T-cell (primary cell): ENCODE measurements at regions not wholly inside any gene's neighbourhood (a gene's known extent, or its start where the extent isn't known, plus 50 kb on each side); places are given as distances from the start of the nearest gene placed in this dataset.

Experiments used
- ATAC-seq, 4 experiments: fragments of 200-7000 bp in 3 of 4; fragments of 150-1000 bp in 1 of 4; cut with Tn5 transposase; replicated peaks in 1 of 4; 1 replicate in 3 of 4; 2 replicates in 1 of 4; pipeline ENCODE4 v1.10.0; 2021; ENCODE audit warnings: moderate library complexity in 3 of 4, mild to moderate bottlenecking in 2 of 4, moderate number of reproducible peaks in 1 of 4
- CTCF ChIA-PET, 2 donors: fragments of 300-600 bp; sonication (Branson Sonifier 250); formaldehyde crosslinking; loops; one replicate each; lab custom pipeline; 2022; ENCODE audit warnings: antibody characterized with exemption in 2 of 2; lab: Charles Lee
- POLR2A ChIA-PET, 2 donors: fragments of 300-600 bp; sonication (Branson Sonifier 250); formaldehyde crosslinking; loops; one replicate each; lab custom pipeline; 2022; ENCODE audit warnings: antibody characterized with exemption in 2 of 2; lab: Charles Lee
- DNase-seq, 35 experiments: peaks; one replicate each; pipeline versions ENCODE4 v3.0.0 to v3.0.0-alpha.2; 2013 to 2023
- H3K27ac ChIP-seq: one replicate; pipeline ENCODE4 v1.5.1; 2013; ENCODE audit warnings: low read length
- H3K27me3 ChIP-seq, 2 experiments: replicated peaks in 1 of 2; 1 replicate in 1 of 2; 2 replicates in 1 of 2; pipeline versions ENCODE4 v1.6.1 to v1.7.0; 2013; ENCODE audit warnings: low read length in 1 of 2, mixed read lengths in 1 of 2; ENCODE audit not compliant: control insufficient read depth in 2 of 2, insufficient read depth in 2 of 2; ENCODE audit errors: extremely low read depth in 1 of 2
- H3K36me3 ChIP-seq, 2 donors: 1 replicate in 1 of 2; 2 replicates in 1 of 2; pipeline versions ENCODE4 v1.6.1 to v1.7.0; 2013; ENCODE audit warnings: low read length in 1 of 2; ENCODE audit not compliant: control insufficient read depth in 2 of 2, insufficient read depth in 1 of 2; ENCODE audit errors: extremely low read depth in 1 of 2
- H3K4me1 ChIP-seq, 2 experiments: 1 replicate in 1 of 2; 2 replicates in 1 of 2; pipeline versions ENCODE4 v1.6.1 to v1.7.0; 2013; ENCODE audit warnings: low read length in 2 of 2, mixed read lengths in 1 of 2; ENCODE audit not compliant: insufficient read depth in 2 of 2, control insufficient read depth in 1 of 2; ENCODE audit errors: extremely low read depth in 1 of 2
- H3K4me3 ChIP-seq, 2 donors: 1 replicate in 1 of 2; 2 replicates in 1 of 2; pipeline versions ENCODE4 v1.5.1 to v1.7.0; 2013; ENCODE audit warnings: mild to moderate bottlenecking in 2 of 2, low read length in 1 of 2, moderate library complexity in 1 of 2; ENCODE audit not compliant: control insufficient read depth in 1 of 2; ENCODE audit errors: extremely low read depth in 1 of 2
- H3K9me3 ChIP-seq: 2 replicates; pipeline ENCODE4 v1.7.0; 2013
- H3K27ac Mint-ChIP-seq, 2 donors: one replicate each; pipeline ENCODE4 v1.8.0; 2020 to 2021; ENCODE audit warnings: mild to moderate bottlenecking in 2 of 2, mixed read lengths in 2 of 2
- H3K27me3 Mint-ChIP-seq, 2 donors: one replicate each; pipeline ENCODE4 v1.8.0; 2021 to 2022; ENCODE audit warnings: mixed read lengths in 2 of 2
- H3K36me3 Mint-ChIP-seq: one replicate; pipeline ENCODE4 v1.8.0; 2021; ENCODE audit warnings: mixed read lengths
- H3K4me1 Mint-ChIP-seq, 3 donors: one replicate each; pipeline ENCODE4 v1.8.0; 2020 to 2022; ENCODE audit warnings: mixed read lengths in 3 of 3, mild to moderate bottlenecking in 1 of 3
- H3K4me3 Mint-ChIP-seq, 3 donors: one replicate each; pipeline ENCODE4 v1.8.0; 2020 to 2022; ENCODE audit warnings: mild to moderate bottlenecking in 3 of 3, mixed read lengths in 3 of 3, moderate library complexity in 3 of 3
- H3K9me3 Mint-ChIP-seq, 3 donors: one replicate each; pipeline ENCODE4 v1.8.0; 2020 to 2022; ENCODE audit warnings: mixed read lengths in 3 of 3
- WGBS: methylation state at CpG from one replicate; pipeline ENCODE4 v1.1.5; 2013; ENCODE audit warnings: missing lambda C conversion rate; ENCODE audit not compliant: insufficient coverage; 5-methylcytosine and 5-hydroxymethylcytosine counted together

DNA sequence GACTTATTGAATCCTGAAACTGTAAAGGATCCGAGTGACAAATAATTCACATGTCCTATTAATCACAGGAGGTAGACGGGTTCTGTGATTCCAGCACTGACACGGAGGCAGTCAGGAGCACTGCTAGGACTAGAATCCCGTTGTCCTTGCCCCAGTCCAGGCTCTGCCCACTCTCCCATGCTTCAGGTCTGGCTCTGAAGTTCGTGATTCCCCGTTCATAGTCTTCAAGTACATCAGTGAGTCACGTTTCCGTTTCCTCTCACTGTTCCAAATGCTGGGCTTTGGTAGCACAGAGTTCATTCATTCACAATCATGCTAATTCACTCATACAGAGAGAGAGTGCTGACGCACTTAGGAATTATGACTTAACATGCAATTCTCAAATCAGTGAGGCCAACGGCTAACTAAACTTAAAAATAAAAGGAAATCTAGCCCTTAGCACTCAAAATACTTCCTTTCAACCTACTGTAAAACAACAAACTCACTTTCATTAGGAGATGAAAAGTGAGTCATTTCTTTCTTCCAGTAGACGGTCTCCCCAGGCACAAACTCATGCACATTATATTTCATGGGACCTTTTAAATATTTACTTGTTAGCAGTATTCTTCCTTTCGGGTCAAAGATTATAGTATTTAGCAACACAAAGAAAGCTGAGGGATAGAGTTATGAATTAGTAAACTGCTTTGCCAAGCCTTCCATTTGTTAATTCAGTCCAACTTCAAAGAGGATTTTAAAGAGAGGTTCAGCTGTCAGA is 94.0 kb upstream of the NHSL1 start:
- peak overlapping the region in 1 of 2 donors; percentile 23 for H3K27ac Mint-ChIP-seq
- Histone ChIP-seq H3K36me3 (no peaks in the 10 kb centered on the region), H3K4me3 (no peak overlapping the region), H3K27me3 (no peaks in the 10 kb centered on the region), H3K27ac (no peak overlapping the region), H3K9me3 (no peaks in the 10 kb centered on the region), H3K4me1 (peaks cover 0 to 7% of the 10 kb centered on the region in 2 experiments)
- H3K9me3 Mint-ChIP-seq, result no peaks in the 10 kb centered on the region
- ATAC-seq (peak; percentile 73 to 90 (median 86)), DNase-seq (peak in 5 of 35 experiments; percentile 3 to 44 (median 24))
- 3% methylated on average over 9 of the region's 12 CpGs for WGBS
- no peaks in the 10 kb centered on the region for H3K36me3 Mint-ChIP-seq
- ChIA-PET CTCF (interaction anchor here (0.5 to 1.5 kb wide), 4 partner anchors 173 to 776 kb away, joined by 3 to 6 read pairs (median 3); no protein-coding TSS in a partner anchor), POLR2A (interaction anchor here (0.5 to 1.1 kb wide), 2 partner anchors 54 to 63 kb away, joined by 3 to 9 read pairs; no protein-coding TSS in a partner anchor)
- peaks cover 14 to 21% (median 16%) of the 10 kb centered on the region in 3 donors for H3K4me1 Mint-ChIP-seq
- H3K27me3 Mint-ChIP-seq, result peaks cover 3 to 5% of the 10 kb centered on the region in 2 donors
- peak overlapping the region in 2 of 3 donors; percentile 7 to 46 for H3K4me3 Mint-ChIP-seq

DNA sequence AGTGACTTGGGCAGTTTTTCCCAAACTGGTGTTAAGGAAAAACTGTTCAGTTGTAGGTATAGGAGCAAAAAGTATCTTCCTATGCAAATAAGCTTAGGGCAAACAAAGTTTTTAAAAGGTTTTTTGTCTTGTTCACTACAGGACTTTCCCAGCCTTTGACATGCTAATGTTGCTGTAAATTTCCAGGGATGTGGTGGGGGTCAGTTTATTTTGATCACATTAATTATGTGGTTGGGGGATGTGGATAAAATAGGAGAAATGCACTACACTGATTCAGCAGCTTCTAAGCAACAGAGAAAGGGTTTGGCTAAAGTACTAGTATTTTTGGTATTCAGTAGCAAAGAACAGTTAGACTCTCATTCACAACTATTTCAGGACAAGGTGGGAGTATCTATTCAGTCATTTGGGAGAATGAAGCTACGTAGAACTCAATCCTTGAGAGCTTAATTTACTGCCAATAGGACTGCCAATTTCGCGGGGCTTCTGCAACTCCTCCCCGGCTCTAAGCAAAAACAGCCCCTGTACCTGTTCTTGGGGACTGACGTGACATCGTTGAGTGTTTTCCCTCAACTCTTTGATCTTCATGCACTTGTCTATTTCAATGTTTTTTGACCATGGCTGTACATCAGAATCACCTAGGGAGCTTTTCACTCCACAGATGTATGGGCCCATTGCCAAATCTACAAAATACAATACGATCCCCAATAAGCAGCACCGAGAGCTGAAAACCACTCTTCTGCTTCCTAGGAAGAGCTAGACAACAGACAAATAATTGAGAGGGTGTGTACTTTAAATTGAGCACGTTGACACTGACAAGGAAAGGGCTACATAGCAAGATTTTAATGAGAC is 94.8 kb upstream of the NHSL1 start:
- peaks cover 12 to 18% (median 14%) of the 10 kb centered on the region in 3 donors for H3K4me1 Mint-ChIP-seq
- Histone ChIP-seq H3K27me3 (no peaks in the 10 kb centered on the region), H3K4me1 (peaks cover 0 to 3% of the 10 kb centered on the region in 2 experiments), H3K9me3 (no peaks in the 10 kb centered on the region), H3K4me3 (no peak overlapping the region), H3K27ac (no peak overlapping the region), H3K36me3 (no peaks in the 10 kb centered on the region)
- H3K9me3 Mint-ChIP-seq, result no peaks in the 10 kb centered on the region
- ATAC-seq (no peak), DNase-seq (no peak)
- ChIA-PET CTCF (interaction anchor here (0.5 to 1.5 kb wide), 4 partner anchors 10 to 225 kb away, joined by 3 to 6 read pairs (median 3); no protein-coding TSS in a partner anchor), POLR2A (interaction anchor here in 1 of 2 donors (1.1 kb wide), 1 partner anchor 62 kb away, joined by 3 read pairs; no protein-coding TSS in a partner anchor)
- H3K4me3 Mint-ChIP-seq, result no peak overlapping the region
- H3K27ac Mint-ChIP-seq, result no peak overlapping the region
- H3K27me3 Mint-ChIP-seq, result peaks cover 3 to 5% of the 10 kb centered on the region in 2 donors
- H3K36me3 Mint-ChIP-seq, result no peaks in the 10 kb centered on the region
- 96% methylated on average over 6 of the region's 9 CpGs for WGBS

DNA sequence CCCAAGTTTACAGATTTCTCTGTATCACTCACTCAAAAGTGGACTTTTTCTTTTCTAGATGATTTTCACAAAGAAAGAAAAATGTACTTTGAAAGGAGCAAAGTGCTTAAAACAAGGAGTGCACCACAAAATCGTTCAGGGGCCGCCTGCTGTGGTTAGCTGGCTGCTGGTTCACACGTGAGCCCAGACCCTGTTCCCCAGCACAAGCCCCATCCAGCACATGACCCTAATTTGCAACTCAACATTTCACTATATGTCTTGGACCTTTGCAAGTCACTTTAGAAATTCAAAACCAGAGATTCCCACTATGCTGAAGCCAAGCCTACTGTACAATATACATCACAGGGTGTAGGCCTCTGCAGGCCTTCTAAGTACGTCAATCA is 95.5 kb upstream of the NHSL1 start:
- H3K36me3 Mint-ChIP-seq, result no peaks in the 10 kb centered on the region
- POLR2A ChIA-PET, result interaction anchor here in 1 of 2 donors (1.1 kb wide), 1 partner anchor 61 kb away, joined by 3 read pairs; no protein-coding TSS in a partner anchor
- H3K27me3 Mint-ChIP-seq, result peaks cover 3 to 5% of the 10 kb centered on the region in 2 donors
- 74% methylated on average over 3 of the region's 4 CpGs for WGBS
- H3K4me3 Mint-ChIP-seq, result no peak overlapping the region
- Histone ChIP-seq H3K9me3 (no peaks in the 10 kb centered on the region), H3K36me3 (no peaks in the 10 kb centered on the region), H3K27ac (no peak overlapping the region), H3K4me3 (no peak overlapping the region), H3K27me3 (no peaks in the 10 kb centered on the region), H3K4me1 (peaks cover 0 to 3% of the 10 kb centered on the region in 2 experiments)
- H3K27ac Mint-ChIP-seq, result no peak overlapping the region
- DNase-seq, result no peak
- H3K9me3 Mint-ChIP-seq, result no peaks in the 10 kb centered on the region
- ATAC-seq, result no peak
- CTCF ChIA-PET, result interaction anchor here (0.8 to 1.5 kb wide), 2 partner anchors 9 to 171 kb away, joined by 3 to 6 read pairs; no protein-coding TSS in a partner anchor
- H3K4me1 Mint-ChIP-seq, result peaks cover 12 to 18% (median 14%) of the 10 kb centered on the region in 3 donors

DNA sequence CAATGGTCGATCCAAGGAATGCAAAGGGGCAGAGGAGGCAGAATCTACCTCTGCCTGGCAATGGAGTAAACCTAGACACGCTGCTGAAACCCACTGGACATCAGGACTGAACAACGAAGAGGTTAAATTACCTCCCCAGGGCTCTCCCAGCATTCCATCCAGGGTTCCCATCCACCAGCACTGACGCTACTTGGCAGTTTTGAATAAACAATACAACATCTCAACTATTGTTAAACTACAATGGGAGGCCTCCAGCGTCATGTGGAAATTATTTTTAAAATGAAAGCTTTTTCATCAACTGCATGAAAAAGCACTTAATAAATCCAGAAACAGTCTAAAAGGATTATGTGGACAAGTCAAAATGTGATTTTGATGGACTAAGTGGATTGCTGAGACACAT is 96.8 kb upstream of the NHSL1 start:
- peaks cover 4 to 5% of the 10 kb centered on the region in 2 donors for H3K27me3 Mint-ChIP-seq
- ChIA-PET POLR2A (no interaction called here), CTCF (interaction anchor here in 1 of 2 donors (0.6 to 0.7 kb wide), 2 partner anchors 1506 to 1706 kb away, joined by 4 to 5 read pairs; no protein-coding TSS in a partner anchor)
- ATAC-seq (no peak), DNase-seq (no peak)
- H3K4me3 Mint-ChIP-seq, result no peak overlapping the region
- no peak overlapping the region for H3K4me3 ChIP-seq
- H3K36me3 ChIP-seq, result no peaks in the 10 kb centered on the region
- no peaks in the 10 kb centered on the region for H3K9me3 ChIP-seq
- H3K27ac ChIP-seq, result no peak overlapping the region
- 79% methylated on average over 3 of the region's 5 CpGs for WGBS
- H3K4me1 ChIP-seq, result peaks cover 0 to 3% of the 10 kb centered on the region in 2 experiments
- no peaks in the 10 kb centered on the region for H3K36me3 Mint-ChIP-seq
- H3K4me1 Mint-ChIP-seq, result peaks cover 12 to 15% (median 14%) of the 10 kb centered on the region in 3 donors
- H3K27me3 ChIP-seq, result no peaks in the 10 kb centered on the region
- no peaks in the 10 kb centered on the region for H3K9me3 Mint-ChIP-seq
- H3K27ac Mint-ChIP-seq, result no peak overlapping the region

DNA sequence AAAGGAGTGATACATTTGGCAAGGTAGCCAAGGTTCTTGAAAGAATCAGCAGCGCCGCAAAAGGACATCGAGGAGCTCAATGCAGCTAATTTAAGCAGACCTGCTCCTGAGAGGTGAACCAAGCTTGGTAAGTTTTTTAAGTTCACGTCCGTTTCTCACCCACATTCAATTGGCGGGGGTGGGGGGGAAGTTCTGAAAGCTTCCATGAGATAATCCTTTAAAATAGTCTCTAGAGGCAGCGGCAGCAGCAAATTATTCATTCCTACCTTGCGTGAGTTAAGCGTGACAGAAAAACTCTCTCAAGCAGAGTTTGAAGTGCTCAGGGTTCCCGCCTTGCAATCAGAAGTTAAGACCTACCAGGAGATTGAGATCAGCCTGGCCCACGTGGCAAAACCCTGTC is 97.3 kb upstream of the NHSL1 start:
- H3K36me3 Mint-ChIP-seq, result no peaks in the 10 kb centered on the region
- H3K4me1 Mint-ChIP-seq, result peaks cover 12 to 15% (median 14%) of the 10 kb centered on the region in 3 donors
- Histone ChIP-seq H3K36me3 (no peaks in the 10 kb centered on the region), H3K9me3 (no peaks in the 10 kb centered on the region), H3K4me1 (peaks cover 0 to 3% of the 10 kb centered on the region in 2 experiments), H3K27ac (no peak overlapping the region), H3K27me3 (no peaks in the 10 kb centered on the region), H3K4me3 (no peak overlapping the region)
- no peak overlapping the region for H3K27ac Mint-ChIP-seq
- H3K4me3 Mint-ChIP-seq, result no peak overlapping the region
- no peaks in the 10 kb centered on the region for H3K9me3 Mint-ChIP-seq
- ChIA-PET CTCF (interaction anchor here in 1 of 2 donors (0.6 to 0.7 kb wide), 2 partner anchors 1506 to 1706 kb away, joined by 4 to 5 read pairs; no protein-coding TSS in a partner anchor), POLR2A (no interaction called here)
- no peak for ATAC-seq
- peaks cover 4 to 5% of the 10 kb centered on the region in 2 donors for H3K27me3 Mint-ChIP-seq
- DNase-seq, result no peak
- WGBS, result 95% methylated on average over 5 of the region's 11 CpGs

DNA sequence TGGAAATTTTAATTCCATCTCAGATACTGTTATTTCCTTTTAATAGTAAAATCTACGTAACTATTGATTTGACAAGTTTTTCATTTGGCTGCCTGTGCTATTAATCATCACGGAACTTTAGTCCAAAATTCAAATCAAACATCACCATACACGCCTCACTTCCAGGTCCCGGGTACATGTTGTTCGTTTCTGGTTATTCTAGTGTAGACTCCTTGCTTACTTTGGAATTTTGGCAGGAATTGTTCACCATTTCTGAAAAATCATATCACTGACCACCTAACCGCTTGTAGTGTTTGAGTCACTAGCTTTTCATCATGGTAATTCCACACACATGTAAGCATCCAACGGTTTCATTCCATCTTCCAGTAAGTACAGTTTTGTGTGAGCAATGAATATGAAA is 98.0 kb upstream of the NHSL1 start:
- Histone ChIP-seq H3K36me3 (no peaks in the 10 kb centered on the region), H3K4me1 (peaks cover 0 to 3% of the 10 kb centered on the region in 2 experiments), H3K4me3 (no peak overlapping the region), H3K27ac (no peak overlapping the region), H3K9me3 (no peaks in the 10 kb centered on the region), H3K27me3 (no peaks in the 10 kb centered on the region)
- Mint-ChIP-seq H3K36me3 (no peaks in the 10 kb centered on the region), H3K9me3 (no peaks in the 10 kb centered on the region), H3K4me3 (no peak overlapping the region), H3K27me3 (peaks cover 5 to 8% of the 10 kb centered on the region in 2 donors), H3K4me1 (peaks cover 12 to 15% (median 14%) of the 10 kb centered on the region in 3 donors), H3K27ac (no peak overlapping the region)
- ChIA-PET POLR2A (no interaction called here), CTCF (no interaction called here)
- DNase-seq (no peak), ATAC-seq (no peak)
- WGBS, result no CpG with 5 or more reads among the region's 7 CpGs
